HCT116 (cell line): ENCODE measurements at regions not wholly inside any gene's neighbourhood (a gene's known extent, or its start where the extent isn't known, plus 50 kb on each side); places are given as distances from the start of the nearest gene placed in this dataset.

Source experiments
- CEBPB ChIP-seq: IDR thresholded peaks from 2 replicates; pipeline ENCODE4 v1.6.1; 2012; ENCODE audit warnings: low read depth
- EZH2 ChIP-seq: fragments of 200-600 bp; sonication (generic); IDR thresholded peaks from 2 replicates; pipeline ENCODE4 v1.6.1; 2017; ENCODE audit warnings: antibody characterized with exemption, mixed run types
- EZH2phosphoT487 ChIP-seq: fragments of 200-600 bp; IDR thresholded peaks from 2 replicates; pipeline ENCODE4 v1.6.1; 2018; ENCODE audit warnings: antibody characterized with exemption, borderline replicate concordance
- FOSL1 ChIP-seq: IDR thresholded peaks from 2 replicates; pipeline ENCODE4 v1.6.1; 2012; ENCODE audit warnings: low read depth
- JUND ChIP-seq: IDR thresholded peaks from 2 replicates; pipeline ENCODE4 v1.6.1; 2012
- MAX ChIP-seq: IDR thresholded peaks from 2 replicates; pipeline ENCODE4 v1.6.1; 2012
- POLR2A ChIP-seq: IDR thresholded peaks from 2 replicates; pipeline ENCODE4 v1.7.0; 2011; ENCODE audit warnings: borderline replicate concordance; ENCODE audit not compliant: insufficient read depth, insufficient read length; ENCODE audit errors: extremely low read depth
- POLR2AphosphoS5 ChIP-seq: IDR thresholded peaks from 2 replicates; pipeline ENCODE4 v1.6.1; 2011; ENCODE audit warnings: mild to moderate bottlenecking, low read depth, low read length, moderate library complexity
- RAD21 ChIP-seq: IDR thresholded peaks from 2 replicates; pipeline ENCODE4 v1.6.1; 2012; ENCODE audit warnings: low read depth, mild to moderate bottlenecking
- ZNF274 ChIP-seq: fragments of 200-500 bp; sonication (Bioruptor generic); IDR thresholded peaks from 2 replicates; pipeline ENCODE4 v1.6.1; 2014; ENCODE audit warnings: mild to moderate bottlenecking, low read depth, low read length, inconsistent platforms
- TF ChIP-seq, protein P1 (sequence below): IDR thresholded peaks from 2 replicates; pipeline ENCODE4 v1.6.1; 2011; ENCODE audit warnings: mild to moderate bottlenecking, low read length, moderate library complexity; ENCODE audit not compliant: insufficient replicate concordance; ENCODE audit errors: extremely low read depth
- TF ChIP-seq, protein P2 (sequence below), 3 experiments: fragments of 200-600 bp in 1 of 3; sonication (generic) in 1 of 3; IDR thresholded peaks in 2 of 3; conservative IDR thresholded peaks in 1 of 3; 2 replicates each; pipeline ENCODE4 v1.5.1; 2012 to 2017; ENCODE audit warnings: low read depth in 2 of 3, low read length in 2 of 3, antibody characterized with exemption in 1 of 3, borderline replicate concordance in 1 of 3, control low read depth in 1 of 3, mild to moderate bottlenecking in 1 of 3, mixed read lengths in 1 of 3, mixed run types in 1 of 3, moderate library complexity in 1 of 3; ENCODE audit not compliant: insufficient read depth in 1 of 3
- TF ChIP-seq, protein P3 (sequence below): IDR thresholded peaks from 2 replicates; pipeline ENCODE4 v1.6.1; 2012; ENCODE audit warnings: low read depth

DNA sequence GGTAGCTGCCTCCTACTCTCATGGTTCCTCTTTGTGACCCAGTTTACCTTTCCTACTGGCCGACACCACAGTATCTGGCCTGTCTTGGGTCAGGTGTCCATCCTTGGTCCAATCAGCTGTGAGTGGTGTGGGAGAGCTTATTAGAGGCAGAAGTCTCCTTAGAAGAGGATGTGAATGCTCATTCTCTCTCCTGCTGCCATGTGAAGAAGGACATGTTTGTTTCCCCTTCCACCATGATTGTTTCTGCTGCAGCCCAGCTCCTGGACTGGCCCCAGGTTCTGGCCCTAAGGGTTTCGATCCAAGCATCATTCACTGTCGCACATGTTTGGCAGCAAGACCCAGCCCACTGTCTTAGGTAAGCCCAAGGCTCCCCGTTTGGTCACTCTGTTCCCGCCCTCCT lies 55.3 kb upstream of the TGIF1 start:
- TF ChIP-seq, protein P1, sequence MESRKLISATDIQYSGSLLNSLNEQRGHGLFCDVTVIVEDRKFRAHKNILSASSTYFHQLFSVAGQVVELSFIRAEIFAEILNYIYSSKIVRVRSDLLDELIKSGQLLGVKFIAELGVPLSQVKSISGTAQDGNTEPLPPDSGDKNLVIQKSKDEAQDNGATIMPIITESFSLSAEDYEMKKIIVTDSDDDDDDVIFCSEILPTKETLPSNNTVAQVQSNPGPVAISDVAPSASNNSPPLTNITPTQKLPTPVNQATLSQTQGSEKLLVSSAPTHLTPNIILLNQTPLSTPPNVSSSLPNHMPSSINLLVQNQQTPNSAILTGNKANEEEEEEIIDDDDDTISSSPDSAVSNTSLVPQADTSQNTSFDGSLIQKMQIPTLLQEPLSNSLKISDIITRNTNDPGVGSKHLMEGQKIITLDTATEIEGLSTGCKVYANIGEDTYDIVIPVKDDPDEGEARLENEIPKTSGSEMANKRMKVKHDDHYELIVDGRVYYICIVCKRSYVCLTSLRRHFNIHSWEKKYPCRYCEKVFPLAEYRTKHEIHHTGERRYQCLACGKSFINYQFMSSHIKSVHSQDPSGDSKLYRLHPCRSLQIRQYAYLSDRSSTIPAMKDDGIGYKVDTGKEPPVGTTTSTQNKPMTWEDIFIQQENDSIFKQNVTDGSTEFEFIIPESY: no peak
- TF ChIP-seq, protein P2, sequence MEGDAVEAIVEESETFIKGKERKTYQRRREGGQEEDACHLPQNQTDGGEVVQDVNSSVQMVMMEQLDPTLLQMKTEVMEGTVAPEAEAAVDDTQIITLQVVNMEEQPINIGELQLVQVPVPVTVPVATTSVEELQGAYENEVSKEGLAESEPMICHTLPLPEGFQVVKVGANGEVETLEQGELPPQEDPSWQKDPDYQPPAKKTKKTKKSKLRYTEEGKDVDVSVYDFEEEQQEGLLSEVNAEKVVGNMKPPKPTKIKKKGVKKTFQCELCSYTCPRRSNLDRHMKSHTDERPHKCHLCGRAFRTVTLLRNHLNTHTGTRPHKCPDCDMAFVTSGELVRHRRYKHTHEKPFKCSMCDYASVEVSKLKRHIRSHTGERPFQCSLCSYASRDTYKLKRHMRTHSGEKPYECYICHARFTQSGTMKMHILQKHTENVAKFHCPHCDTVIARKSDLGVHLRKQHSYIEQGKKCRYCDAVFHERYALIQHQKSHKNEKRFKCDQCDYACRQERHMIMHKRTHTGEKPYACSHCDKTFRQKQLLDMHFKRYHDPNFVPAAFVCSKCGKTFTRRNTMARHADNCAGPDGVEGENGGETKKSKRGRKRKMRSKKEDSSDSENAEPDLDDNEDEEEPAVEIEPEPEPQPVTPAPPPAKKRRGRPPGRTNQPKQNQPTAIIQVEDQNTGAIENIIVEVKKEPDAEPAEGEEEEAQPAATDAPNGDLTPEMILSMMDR (IDR thresholded peaks at IDR 0.05 in 2 of 3, conservative IDR thresholded peaks at IDR 0.05 in 1 of 3; ENCODE audit: borderline replicate concordance in 1 of 3, insufficient read depth in 1 of 3, low read depth in 2 of 3, low read length in 2 of 3): no peak
- TF ChIP-seq EZH2 (no peak), POLR2AphosphoS5 (no peak), POLR2A (no peak), ZNF274 (no peak), EZH2phosphoT487 (no peak), JUND (no peak), CEBPB (no peak), MAX (no peak), FOSL1 (no peak), RAD21 (no peak)
- TF ChIP-seq, protein P3, sequence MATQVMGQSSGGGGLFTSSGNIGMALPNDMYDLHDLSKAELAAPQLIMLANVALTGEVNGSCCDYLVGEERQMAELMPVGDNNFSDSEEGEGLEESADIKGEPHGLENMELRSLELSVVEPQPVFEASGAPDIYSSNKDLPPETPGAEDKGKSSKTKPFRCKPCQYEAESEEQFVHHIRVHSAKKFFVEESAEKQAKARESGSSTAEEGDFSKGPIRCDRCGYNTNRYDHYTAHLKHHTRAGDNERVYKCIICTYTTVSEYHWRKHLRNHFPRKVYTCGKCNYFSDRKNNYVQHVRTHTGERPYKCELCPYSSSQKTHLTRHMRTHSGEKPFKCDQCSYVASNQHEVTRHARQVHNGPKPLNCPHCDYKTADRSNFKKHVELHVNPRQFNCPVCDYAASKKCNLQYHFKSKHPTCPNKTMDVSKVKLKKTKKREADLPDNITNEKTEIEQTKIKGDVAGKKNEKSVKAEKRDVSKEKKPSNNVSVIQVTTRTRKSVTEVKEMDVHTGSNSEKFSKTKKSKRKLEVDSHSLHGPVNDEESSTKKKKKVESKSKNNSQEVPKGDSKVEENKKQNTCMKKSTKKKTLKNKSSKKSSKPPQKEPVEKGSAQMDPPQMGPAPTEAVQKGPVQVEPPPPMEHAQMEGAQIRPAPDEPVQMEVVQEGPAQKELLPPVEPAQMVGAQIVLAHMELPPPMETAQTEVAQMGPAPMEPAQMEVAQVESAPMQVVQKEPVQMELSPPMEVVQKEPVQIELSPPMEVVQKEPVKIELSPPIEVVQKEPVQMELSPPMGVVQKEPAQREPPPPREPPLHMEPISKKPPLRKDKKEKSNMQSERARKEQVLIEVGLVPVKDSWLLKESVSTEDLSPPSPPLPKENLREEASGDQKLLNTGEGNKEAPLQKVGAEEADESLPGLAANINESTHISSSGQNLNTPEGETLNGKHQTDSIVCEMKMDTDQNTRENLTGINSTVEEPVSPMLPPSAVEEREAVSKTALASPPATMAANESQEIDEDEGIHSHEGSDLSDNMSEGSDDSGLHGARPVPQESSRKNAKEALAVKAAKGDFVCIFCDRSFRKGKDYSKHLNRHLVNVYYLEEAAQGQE: no peak
